ENCODE measurements at regions not wholly inside any gene's neighbourhood (a gene's known extent, or its start where the extent isn't known, plus 50 kb on each side); places are given as distances from the start of the nearest gene placed in this dataset.
"Not testable (repeated sequence)": the region's sequence is repeated elsewhere in the genome, so short reads cannot be mapped to it uniquely, and the experiment has no call there.

DNA sequence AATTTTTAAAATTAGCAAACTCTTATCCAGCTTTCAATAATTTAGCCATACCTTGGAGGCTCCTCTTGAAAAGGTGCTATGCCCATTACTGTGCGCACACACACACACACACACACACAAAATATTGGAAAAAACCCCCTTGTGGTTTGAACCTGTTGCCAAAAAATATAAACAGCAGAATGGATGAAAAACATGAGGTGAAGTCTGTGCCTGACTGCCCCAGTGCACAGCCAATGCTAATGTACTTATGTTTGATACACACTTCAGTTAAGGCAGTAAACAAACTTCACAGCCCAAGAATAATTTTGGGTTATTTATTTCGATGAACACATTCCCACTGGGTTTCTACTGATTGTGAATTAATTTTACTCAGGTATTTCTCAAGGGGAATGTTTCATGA, 113.2 kb upstream of the SEM1 start:
- no peak overlapping the region for H3K4me3 ChIP-seq (ENCODE audit: low read depth, low read length)
- TF ChIP-seq, protein P1, sequence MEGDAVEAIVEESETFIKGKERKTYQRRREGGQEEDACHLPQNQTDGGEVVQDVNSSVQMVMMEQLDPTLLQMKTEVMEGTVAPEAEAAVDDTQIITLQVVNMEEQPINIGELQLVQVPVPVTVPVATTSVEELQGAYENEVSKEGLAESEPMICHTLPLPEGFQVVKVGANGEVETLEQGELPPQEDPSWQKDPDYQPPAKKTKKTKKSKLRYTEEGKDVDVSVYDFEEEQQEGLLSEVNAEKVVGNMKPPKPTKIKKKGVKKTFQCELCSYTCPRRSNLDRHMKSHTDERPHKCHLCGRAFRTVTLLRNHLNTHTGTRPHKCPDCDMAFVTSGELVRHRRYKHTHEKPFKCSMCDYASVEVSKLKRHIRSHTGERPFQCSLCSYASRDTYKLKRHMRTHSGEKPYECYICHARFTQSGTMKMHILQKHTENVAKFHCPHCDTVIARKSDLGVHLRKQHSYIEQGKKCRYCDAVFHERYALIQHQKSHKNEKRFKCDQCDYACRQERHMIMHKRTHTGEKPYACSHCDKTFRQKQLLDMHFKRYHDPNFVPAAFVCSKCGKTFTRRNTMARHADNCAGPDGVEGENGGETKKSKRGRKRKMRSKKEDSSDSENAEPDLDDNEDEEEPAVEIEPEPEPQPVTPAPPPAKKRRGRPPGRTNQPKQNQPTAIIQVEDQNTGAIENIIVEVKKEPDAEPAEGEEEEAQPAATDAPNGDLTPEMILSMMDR (IDR thresholded peaks at IDR 0.05; ENCODE audit: low read depth, low read length), result no peak
- H3K9me3 ChIP-seq (ENCODE audit: severe bottlenecking), result no peaks in the 10 kb centered on the region
- DNase-seq, result no peak
- H3K36me3 ChIP-seq, result no peaks in the 10 kb centered on the region
- no peaks in the 10 kb centered on the region for H3K27me3 ChIP-seq (ENCODE audit: insufficient read depth, low read depth, severe bottlenecking)
- H3K27ac ChIP-seq, result no peak overlapping the region

DNA sequence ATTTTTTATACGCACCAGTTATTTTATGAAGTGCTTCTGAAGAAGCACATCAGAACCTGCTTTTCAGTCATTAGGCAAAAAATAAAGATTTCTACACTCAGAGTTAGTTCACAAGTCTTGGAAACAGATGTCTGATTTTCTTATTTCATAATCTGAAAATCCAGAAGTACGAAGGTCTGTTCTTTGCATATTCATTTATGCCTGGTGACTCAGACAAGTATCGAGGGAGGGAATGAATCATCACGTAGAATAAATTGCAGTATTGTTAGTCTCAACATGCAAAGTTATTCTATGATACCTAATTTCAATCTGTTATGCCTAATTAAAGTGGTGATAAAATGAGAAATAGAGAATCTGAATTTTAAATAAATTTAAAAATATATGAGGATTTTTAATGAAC, 113.6 kb upstream of the SEM1 start:
- Histone ChIP-seq H3K27me3 (ENCODE audit: insufficient read depth, low read depth, severe bottlenecking) (no peaks in the 10 kb centered on the region), H3K27ac (no peak overlapping the region), H3K9me3 (ENCODE audit: severe bottlenecking) (no peaks in the 10 kb centered on the region), H3K4me3 (ENCODE audit: low read depth, low read length) (no peak overlapping the region), H3K36me3 (no peaks in the 10 kb centered on the region)
- TF ChIP-seq, protein P1 (IDR thresholded peaks at IDR 0.05; ENCODE audit: low read depth, low read length), result no peak
- no peak for DNase-seq

DNA sequence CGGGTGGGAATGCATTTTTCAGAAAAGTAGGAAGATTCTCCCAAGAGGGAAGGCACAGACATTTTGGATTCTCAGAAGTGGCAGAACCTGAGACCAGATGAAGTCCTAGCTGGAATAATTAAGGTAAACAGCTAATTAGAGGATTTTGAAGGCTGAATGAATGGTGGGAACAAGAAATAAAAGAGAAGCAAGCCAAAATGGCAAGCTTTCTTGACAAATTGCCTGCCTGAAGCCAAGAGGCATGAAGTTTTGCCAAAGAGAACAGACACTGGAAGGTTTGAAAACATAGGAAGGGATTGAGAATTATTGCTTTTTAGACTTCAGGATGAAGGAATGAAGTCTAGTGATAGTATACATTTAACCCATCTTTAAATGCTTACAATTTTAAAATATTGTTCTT, 115.0 kb upstream of the SEM1 start:
- H3K27me3 ChIP-seq (ENCODE audit: insufficient read depth, low read depth, severe bottlenecking), result no peaks in the 10 kb centered on the region
- no peak overlapping the region for H3K4me3 ChIP-seq (ENCODE audit: low read depth, low read length)
- no peaks in the 10 kb centered on the region for H3K36me3 ChIP-seq
- H3K9me3 ChIP-seq (ENCODE audit: severe bottlenecking), result no peaks in the 10 kb centered on the region
- no peak overlapping the region for H3K27ac ChIP-seq
- TF ChIP-seq, protein P1 (IDR thresholded peaks at IDR 0.05; ENCODE audit: low read depth, low read length), result no peak
- no peak for DNase-seq

DNA sequence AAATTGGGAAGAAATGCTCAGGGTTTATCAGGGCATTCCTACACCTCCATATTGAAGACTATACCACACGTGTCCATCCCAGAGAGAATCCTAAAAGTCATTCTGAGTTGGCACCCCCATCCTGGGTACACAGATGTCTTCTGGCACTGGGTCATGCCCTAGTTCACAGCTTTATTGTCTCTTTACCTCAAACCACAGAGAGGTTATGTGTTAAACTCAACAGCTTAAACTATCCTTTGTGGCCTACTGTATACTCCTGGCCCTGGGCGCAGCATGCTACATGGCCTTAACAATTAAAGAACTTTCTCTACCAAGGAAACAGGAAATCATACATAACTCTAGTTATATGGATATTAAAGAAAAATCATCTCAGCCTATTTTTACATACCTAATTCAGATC, 115.6 kb upstream of the SEM1 start:
- Histone ChIP-seq H3K27ac (no peak overlapping the region), H3K4me3 (ENCODE audit: low read depth, low read length) (no peak overlapping the region), H3K9me3 (ENCODE audit: severe bottlenecking) (no peaks in the 10 kb centered on the region), H3K27me3 (ENCODE audit: insufficient read depth, low read depth, severe bottlenecking) (no peaks in the 10 kb centered on the region), H3K36me3 (no peaks in the 10 kb centered on the region)
- DNase-seq, result no peak
- TF ChIP-seq, protein P1 (IDR thresholded peaks at IDR 0.05; ENCODE audit: low read depth, low read length), result no peak

DNA sequence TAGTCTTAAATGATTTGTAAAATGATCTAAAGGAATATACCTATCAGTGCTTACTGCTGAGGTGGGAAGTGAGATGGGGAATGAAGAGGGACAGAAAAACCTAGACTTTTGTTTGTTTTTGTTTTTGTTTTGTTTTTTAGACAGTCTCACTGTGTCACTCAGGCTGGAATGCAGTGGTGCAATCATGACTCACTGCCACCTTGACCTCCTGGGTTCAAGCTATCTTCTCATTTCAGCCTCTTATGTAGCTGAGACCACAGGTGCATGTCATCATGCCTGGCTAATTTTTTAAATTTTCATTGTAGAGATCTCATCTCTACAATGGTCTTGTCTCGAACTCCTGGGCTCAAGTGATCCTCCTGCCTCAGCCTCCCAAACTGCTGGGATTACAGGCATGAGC, 116.4 kb upstream of the SEM1 start:
- Histone ChIP-seq H3K27me3 (ENCODE audit: insufficient read depth, low read depth, severe bottlenecking) (no peaks in the 10 kb centered on the region), H3K9me3 (ENCODE audit: severe bottlenecking) (no peaks in the 10 kb centered on the region), H3K4me3 (ENCODE audit: low read depth, low read length) (no peak overlapping the region), H3K36me3 (no peaks in the 10 kb centered on the region), H3K27ac (no peak overlapping the region)
- TF ChIP-seq, protein P1 (IDR thresholded peaks at IDR 0.05; ENCODE audit: low read depth, low read length), result no peak
- DNase-seq, result no peak

DNA sequence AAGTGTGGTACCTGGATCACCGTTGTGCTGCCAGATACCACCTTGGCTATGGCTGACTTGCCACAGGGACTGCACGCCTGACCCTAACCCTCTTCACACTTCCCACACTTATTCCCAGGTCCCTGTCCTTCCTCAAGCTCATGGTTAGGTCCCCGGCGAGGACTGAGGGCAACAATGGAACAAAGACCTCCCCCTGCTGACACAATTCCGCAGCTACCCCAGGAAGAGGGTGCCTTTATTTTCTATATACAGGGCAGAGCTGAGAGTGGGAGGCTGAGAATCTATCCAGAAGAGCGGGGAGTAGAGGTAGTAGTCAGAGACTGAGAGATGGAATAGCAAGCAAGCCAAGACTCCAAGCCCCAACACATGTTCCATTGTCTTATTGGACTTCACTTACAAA, 118.1 kb upstream of the SEM1 start:
- Histone ChIP-seq H3K4me3 (ENCODE audit: low read depth, low read length) (no peak overlapping the region), H3K36me3 (no peaks in the 10 kb centered on the region), H3K27ac (no peak overlapping the region), H3K27me3 (ENCODE audit: insufficient read depth, low read depth, severe bottlenecking) (no peaks in the 10 kb centered on the region), H3K9me3 (ENCODE audit: severe bottlenecking) (no peaks in the 10 kb centered on the region)
- TF ChIP-seq, protein P1 (IDR thresholded peaks at IDR 0.05; ENCODE audit: low read depth, low read length), result no peak
- DNase-seq, result no peak

DNA sequence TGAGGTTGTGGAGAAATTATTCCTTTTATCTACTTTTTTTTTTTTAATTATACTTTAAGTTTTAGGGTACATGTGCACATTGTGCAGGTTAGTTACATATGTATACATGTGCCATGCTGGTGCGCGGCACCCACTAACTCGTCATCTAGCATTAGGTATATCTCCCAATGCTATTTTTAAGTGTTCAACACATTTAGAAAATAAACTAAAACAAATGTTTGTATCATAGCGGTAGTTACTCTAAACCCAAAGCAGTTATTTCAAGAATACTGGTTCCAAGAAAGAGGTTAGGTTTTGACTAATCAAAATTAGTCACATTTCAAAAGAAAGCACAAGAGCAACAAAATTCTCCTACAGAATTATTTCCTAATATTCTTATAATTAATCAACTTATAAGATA, 119.5 kb upstream of the SEM1 start:
- H3K9me3 ChIP-seq (ENCODE audit: severe bottlenecking); H3K4me3 ChIP-seq (ENCODE audit: low read depth, low read length); H3K27ac ChIP-seq; H3K27me3 ChIP-seq (ENCODE audit: insufficient read depth, low read depth, severe bottlenecking); H3K36me3 ChIP-seq; DNase-seq: not testable (repeated sequence)

Measured in WERI-Rb-1 (cell line).